HG03558 (cell line): ENCODE measurements at regions not wholly inside any gene's neighbourhood (a gene's known extent, or its start where the extent isn't known, plus 50 kb on each side); places are given as distances from the start of the nearest gene placed in this dataset.

ENCODE experiments used
- ATAC-seq: cut with Tn5 transposase; IDR thresholded peaks from one replicate; pipeline ENCODE4 v1.9.1; 2021; ENCODE audit warnings: moderate number of reproducible peaks; ENCODE audit not compliant: unreplicated experiment; ENCODE audit errors: extremely low read depth

GRCh38 chr3:84825817-84826216, 133.0 kb upstream of the CADM2 start:
- no peak for ATAC-seq

- no peak for ATAC-seq
These were observed 128.3 kb upstream of the CADM2 start for GRCh38 chr3:84830476-84830875.

GRCh38 chr3:84835366-84835765, 123.4 kb upstream of the CADM2 start:
- ATAC-seq = no peak

- ATAC-seq = no peak
These were observed 121.8 kb upstream of the CADM2 start for GRCh38 chr3:84836961-84837360.

GRCh38 chr3:84877092-84877491, 81.7 kb upstream of the CADM2 start:
- no peak for ATAC-seq

GRCh38 chr3:84881288-84881687, 77.5 kb upstream of the CADM2 start:
- ATAC-seq = no peak

- ATAC-seq = no peak
These were observed 73.4 kb upstream of the CADM2 start for GRCh38 chr3:84885199-84885882.

- no peak for ATAC-seq
These were observed 66.9 kb upstream of the CADM2 start for GRCh38 chr3:84891851-84892250.

- no peak for ATAC-seq
These were observed 65.6 kb upstream of the CADM2 start for GRCh38 chr3:84893211-84893610.

- no peak for ATAC-seq
These were observed 54.6 kb upstream of the CADM2 start for GRCh38 chr3:84904212-84904611.

- no peak for ATAC-seq
These were observed 53.8 kb upstream of the CADM2 start for GRCh38 chr3:84904816-84905555.

- ATAC-seq = no peak
These were observed 53.3 kb upstream of the CADM2 start for GRCh38 chr3:84905556-84905920.

GRCh38 chr3:84906065-84906464, 52.7 kb upstream of the CADM2 start:
- no peak for ATAC-seq
